ENCODE measurements at regions not wholly inside any gene's neighbourhood (a gene's known extent, or its start where the extent isn't known, plus 50 kb on each side); places are given as distances from the start of the nearest gene placed in this dataset.

GRCh38 chr7:381211-382042 lies 91.5 kb downstream of the FOXL3 start:
- no peak for DNase-seq (ENCODE audit: low read depth in 4 of 4, low spot score in 3 of 4)

DNA sequence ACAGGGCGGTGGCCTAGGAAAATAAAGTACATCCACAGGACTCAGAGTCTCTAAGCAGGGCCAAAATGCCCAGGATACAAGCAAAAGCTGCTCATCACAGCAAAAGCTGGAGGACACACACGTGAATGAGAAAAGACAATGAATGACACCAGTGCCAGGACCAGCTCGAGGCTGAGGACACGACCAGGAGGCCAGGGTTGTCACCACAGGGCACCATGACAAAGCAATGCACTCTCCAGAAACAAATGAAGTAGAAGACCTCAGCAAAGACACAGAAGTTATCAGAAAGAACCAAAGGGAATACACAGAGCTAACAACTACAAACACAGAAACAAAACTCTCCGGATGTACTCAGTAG lies 92.1 kb downstream of the FOXL3 start:
- DNase-seq (ENCODE audit: low read depth in 4 of 4, low spot score in 3 of 4): no peak

GRCh38 chr7:386385-386784 lies 96.4 kb downstream of the FOXL3 start:
- no peak for DNase-seq (ENCODE audit: low read depth in 4 of 4, low spot score in 3 of 4)

GRCh38 chr7:387132-388022 lies 97.4 kb downstream of the FOXL3 start:
- DNase-seq (ENCODE audit: low read depth in 4 of 4, low spot score in 3 of 4): no peak

DNA sequence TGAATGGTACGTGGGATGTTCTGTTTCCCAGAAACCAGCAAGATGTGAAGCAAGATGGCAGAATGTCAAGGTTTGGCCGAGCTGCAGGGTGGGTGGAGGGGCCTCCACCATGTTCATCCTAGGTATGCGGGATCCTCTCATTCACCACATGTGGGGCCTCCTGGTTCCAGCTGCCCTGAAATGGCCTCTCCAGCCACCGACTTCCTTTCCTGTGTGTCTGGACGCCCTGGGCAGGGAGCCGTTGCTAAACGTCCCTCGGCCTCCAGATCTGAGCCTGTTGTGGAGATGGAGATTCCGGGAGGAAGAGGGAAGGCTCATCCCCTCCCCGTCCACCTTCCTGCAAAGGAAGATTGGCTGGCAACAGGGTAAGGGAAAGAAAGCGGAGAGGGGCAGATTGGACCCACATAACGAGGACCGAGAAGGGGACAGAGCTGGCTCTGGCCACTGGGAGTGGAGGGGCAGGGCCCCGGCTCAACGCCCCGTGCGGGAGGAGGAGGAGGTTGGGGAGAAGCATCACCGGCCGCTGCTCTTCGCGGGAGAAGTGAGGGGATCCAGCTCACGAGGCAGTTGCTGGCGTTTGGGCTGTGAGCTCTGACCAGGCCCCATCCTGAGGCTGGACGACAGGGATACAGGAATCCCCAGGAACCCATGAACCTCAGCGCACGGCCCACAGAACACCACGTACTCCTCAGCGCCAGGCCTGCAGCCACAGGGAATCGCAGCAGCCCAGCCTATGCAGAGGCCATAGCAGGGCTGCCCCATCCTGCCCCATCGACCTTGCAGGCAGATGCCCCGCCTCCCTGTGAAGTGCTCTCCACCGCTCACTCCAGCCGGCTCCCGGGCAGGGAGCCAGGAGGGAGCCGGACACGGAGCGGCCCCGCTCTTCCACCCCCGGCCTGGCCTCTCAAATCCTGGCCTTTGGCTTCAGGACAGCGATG lies 98.3 kb downstream of the FOXL3 start:
- no peak for DNase-seq (ENCODE audit: low read depth in 4 of 4, low spot score in 3 of 4)

- DNase-seq (ENCODE audit: low read depth in 4 of 4, low spot score in 3 of 4): no peak
Observed at GRCh38 chr7:388961-389701, 99.2 kb downstream of the FOXL3 start.

DNA sequence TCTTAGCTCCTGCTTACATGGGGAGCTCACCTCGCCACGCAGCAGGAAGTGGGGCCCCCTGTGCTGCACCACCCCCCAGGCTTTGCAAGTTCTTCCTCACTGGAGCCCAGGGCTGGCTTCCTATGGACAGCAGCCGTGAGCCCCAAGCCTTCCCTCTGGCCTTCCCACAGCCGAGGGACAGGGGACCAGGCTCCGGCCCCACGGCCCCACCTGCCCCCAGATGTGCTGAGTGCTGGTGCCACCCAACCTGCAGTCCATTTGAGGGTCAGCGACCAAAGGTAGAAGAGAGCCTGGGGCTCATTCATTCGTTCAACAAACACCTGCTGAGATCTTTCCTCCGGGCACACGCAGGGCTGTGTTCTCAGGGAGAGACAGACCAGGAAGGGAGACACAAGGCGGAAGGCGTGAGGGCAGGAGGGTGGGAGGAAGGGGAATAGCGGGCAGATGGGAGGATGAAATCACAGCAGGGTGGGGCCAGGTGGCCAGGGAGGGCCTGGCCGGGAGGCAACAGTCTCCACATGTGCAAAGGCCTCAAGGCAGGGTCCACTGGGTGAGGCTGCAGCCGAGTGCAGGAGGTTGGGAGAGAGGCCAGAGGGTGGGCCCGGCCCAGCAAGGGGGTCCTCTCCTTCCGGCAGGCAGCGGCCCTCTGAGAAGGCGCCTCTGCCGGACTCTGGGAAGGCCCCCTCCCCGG lies 100.1 kb downstream of the FOXL3 start:
- DNase-seq (ENCODE audit: low read depth in 4 of 4, low spot score in 3 of 4): no peak

- no peak for DNase-seq (ENCODE audit: low read depth in 4 of 4, low spot score in 3 of 4)
Observed at GRCh38 chr7:390761-391410, 100.9 kb downstream of the FOXL3 start.

DNA sequence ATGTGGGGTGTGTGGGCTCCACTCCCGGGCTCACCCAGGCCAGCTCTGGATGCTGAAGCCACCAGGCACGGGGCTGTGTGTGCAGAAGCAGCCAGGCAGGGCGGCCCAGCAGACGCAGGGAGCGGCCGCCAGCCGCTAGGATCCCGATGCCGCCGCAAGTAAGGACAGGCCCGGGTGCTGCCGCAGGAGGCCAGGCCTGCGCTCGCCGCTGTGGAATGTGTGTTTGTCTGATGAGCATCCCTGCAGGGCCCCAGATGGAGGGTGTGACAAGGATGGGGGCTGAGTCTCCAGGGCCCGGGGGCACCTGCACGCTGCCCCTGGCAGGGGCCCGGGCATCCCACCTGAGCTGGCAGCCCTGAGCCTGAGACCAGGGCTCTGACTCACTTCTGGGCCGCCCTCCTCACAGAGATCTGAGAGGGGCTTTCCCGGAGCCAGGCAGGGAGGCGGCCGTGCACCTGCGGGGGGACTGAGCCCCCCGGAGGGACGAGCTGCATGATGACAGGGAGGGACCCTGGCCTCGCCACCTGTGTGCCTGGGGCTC lies 101.5 kb downstream of the FOXL3 start:
- DNase-seq (ENCODE audit: low read depth in 4 of 4, low spot score in 3 of 4): no peak

GRCh38 chr7:391961-392524 lies 102.1 kb downstream of the FOXL3 start:
- no peak for DNase-seq (ENCODE audit: low read depth in 4 of 4, low spot score in 3 of 4)

DNA sequence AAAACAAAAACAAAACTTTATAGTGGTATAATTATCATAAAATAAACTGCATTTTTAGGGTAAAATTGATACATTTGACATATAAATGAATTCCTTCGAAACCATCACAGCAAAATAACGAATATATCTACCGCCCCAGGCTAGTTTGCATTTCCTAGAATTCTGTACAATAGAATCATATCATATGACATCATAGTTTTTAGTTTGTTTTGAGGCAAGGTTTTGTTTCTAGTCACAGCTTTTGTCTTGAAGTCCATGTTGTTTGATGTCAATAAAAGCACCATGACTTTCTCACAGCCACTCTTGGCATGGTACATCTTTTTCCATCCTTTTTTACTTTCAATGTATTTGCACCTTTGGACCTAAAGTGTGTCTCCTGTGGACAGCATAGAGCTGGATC lies 102.9 kb downstream of the FOXL3 start:
- DNase-seq (ENCODE audit: low read depth in 4 of 4, low spot score in 3 of 4): no peak

GRCh38 chr7:395643-396042 lies 105.7 kb downstream of the FOXL3 start:
- DNase-seq (ENCODE audit: low read depth in 4 of 4, low spot score in 3 of 4): no peak

- DNase-seq (ENCODE audit: low read depth in 4 of 4, low spot score in 3 of 4): no peak
Observed at GRCh38 chr7:398888-399287, 108.9 kb downstream of the FOXL3 start.

- no peak for DNase-seq (ENCODE audit: low read depth in 4 of 4, low spot score in 3 of 4)
Observed at GRCh38 chr7:400901-401485, 111.0 kb downstream of the FOXL3 start.

DNA sequence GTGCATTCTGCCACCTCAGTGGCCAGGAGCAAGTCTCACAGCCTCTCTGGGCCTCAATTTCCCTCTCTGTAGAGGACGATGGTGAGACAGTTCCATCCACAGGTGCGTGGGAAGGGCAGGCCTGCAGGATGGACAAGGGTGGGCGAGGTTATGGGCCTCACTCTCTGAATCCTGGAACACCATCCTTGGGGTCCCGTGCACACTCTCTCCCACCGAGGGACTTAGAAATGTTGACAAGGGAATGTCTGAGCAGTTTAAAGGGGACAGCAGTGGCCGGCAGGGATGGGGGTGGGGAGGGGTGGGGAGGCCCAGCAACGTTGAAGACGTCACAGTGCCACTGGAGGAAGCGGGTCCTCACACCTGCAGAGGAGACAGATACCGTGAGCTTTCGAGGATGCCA lies 111.5 kb downstream of the FOXL3 start:
- no peak for DNase-seq (ENCODE audit: low read depth in 4 of 4, low spot score in 3 of 4)

- DNase-seq (ENCODE audit: low read depth in 4 of 4, low spot score in 3 of 4): no peak
Observed at GRCh38 chr7:404812-405488, 114.7 kb downstream of the PDGFA start.

DNA sequence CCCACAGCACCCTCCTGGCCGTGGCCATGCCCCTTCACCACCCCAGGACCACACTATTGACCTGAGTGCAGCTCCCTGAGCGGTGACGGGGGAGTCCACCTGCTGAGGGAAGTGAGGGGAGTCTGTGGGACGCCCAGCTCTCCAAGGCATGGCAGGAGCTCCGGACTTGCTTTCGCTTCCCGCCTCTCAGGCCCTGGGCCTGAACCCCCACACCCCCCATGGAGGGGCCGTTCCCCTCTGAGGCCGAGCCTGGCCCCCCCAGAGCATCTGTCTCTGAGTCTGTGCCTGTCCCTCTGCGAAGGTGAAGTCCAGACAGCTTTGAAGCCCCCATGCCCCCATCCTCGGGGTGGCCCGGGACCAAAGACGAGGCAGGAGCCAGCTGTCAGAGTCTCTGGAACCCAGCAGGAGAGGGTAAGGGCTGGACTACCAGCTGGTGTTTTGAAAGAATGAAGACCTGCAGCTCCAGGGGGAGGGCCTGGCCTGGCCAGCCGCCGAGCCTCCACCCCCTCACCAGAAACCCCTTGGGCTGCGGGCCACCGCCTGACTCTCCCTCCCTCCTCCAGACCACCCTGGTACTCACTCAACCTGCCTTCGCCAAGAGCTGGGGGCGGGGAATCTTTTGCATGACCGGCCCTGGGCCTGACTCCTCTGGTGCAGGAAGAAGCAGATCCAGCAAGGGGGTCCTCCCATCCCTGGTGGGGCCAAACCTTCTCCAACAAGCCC lies 114.0 kb downstream of the PDGFA start:
- peak in 2 of 4 donors; percentile 13 to 24 for DNase-seq (ENCODE audit: low read depth in 4 of 4, low spot score in 3 of 4)
